ENCODE measurements at regions not wholly inside any gene's neighbourhood (a gene's known extent, or its start where the extent isn't known, plus 50 kb on each side); places are given as distances from the start of the nearest gene placed in this dataset.

DNA sequence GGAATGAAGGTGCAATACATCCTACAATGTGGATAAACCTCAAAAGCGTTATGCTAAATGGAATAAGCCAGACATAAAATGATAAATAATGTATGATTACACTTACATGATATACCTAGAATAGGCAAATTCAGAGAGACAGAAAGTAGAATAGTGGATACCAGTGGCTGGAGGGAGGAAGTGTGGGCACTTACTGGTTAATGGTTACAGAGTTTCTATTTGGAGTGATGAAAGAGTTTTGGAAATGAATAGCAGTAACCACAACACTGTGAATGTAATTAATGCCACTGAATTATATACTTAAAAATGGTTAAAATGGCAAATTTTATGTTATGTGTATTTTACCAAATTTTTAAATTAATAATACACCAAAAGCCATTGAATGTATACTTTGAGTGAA, 71.4 kb upstream of the CST7 start:
- no peak for DNase-seq

- no peak for DNase-seq
Observed at GRCh38 chr20:24878657-24879056, 70.4 kb upstream of the CST7 start.

GRCh38 chr20:24879875-24880274, 69.2 kb upstream of the CST7 start:
- DNase-seq, result no peak

GRCh38 chr20:24880356-24880755, 68.7 kb upstream of the CST7 start:
- no peak for DNase-seq

GRCh38 chr20:24890286-24890685, 58.8 kb upstream of the CST7 start:
- no peak for DNase-seq

DNA sequence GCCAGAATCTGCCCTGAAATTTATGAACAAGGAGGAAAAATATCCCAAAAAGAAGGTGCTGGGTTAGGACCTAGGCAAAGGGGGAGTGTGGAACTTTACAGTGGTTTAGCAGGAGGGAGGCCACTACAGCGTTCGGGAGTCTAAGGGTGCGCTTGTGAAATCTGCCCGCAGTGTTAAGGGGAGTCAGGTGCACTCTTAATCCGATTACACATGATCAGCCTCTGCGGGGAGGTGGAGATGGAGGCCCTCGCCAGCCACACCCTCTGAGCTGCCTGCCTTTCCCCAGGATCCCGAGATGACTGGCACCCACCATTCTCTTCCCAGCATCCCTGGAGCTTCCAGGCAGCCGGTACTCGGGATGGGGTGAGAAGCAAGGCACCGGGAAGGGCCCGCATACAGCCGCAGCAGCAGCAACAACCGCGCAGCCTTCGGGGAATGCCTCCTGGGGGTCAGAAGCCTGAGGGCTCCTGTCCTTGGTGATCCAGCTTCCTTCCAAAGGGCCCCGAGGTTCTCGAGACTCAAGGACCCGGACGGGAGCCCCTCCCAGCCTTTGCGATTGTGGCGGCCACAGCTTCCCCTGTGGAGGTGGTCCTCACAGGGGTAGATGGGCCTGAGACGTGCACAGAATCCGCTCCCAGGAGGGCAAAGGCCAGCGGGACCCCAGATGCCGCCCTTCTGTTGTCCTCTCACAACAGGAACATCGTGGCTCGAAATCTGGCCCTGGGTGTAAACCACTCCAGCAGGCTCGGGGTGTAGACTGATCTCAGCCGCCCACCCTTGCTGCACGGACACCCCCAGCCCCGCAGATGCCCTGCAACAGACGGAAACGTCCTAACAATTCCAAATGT, 57.3 kb upstream of the CST7 start:
- no peak for DNase-seq

GRCh38 chr20:24892522-24892921, 56.5 kb upstream of the CST7 start:
- DNase-seq, result no peak

DNA sequence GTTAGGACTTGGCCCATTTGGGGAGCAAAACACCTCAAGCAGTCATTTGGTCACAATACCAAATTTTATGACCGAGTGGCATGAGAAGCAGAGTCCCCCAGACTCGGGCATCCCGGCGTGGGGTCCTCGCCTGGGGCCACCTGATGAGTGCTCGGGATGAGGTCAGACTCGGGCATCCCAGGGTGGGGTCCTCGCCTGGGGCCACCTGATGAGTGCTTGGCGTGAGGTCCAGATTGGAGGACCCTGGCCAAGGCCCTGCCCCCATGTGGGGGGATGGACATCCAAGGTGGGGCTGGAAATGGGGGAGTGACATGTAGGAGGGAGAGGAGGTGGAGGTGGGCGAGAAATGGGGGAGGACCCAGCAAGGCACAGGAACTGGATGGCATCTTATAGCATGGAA, 56.1 kb upstream of the CST7 start:
- DNase-seq, result no peak

- no peak for DNase-seq
Observed at GRCh38 chr20:24894488-24894887, 54.6 kb upstream of the CST7 start.

GRCh38 chr20:24894967-24895366, 54.1 kb upstream of the CST7 start:
- DNase-seq, result no peak

DNA sequence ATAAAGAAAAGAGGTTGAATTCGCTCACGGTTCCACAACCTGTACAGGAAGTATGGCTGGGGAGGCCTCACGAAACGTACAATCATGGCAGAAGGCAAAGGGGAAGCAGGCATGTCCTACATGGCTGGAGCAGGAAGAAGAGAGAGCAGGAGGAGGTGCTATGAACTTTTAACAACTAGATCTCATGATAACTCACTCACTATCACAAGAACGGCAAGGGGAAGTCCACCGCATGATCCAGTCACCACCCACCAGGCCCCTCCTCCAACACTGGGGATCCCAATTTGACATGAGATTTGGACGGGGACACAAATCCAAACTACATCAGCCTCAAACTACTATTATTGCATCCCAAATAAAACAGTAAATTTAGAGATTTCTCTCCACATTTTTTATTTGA, 53.6 kb upstream of the CST7 start:
- no peak for DNase-seq

- no peak for DNase-seq
Observed at GRCh38 chr20:24895898-24896658, 53.0 kb upstream of the CST7 start.

DNA sequence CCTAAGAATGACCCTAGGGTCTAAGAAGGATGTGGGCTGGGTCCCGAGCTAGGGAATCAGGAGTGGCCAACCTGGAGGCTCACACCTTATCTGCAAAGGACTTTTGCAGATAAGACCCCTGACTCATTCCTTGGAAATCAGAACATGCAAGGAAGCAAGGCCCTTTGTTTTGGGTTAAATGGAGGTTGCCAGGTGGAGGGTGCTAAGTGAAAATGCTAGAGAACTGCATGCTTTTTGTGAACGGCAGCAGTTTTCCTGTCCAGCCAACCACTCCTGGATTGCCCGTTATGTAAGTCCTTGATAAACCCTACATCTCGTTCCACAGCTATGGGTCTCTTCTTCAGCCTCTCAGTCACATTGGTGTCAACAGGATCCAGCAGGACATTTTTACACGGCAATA, 52.1 kb upstream of the CST7 start:
- no peak for DNase-seq

- DNase-seq, result no peak
Observed at GRCh38 chr20:24897974-24898373, 51.1 kb upstream of the CST7 start.

DNA sequence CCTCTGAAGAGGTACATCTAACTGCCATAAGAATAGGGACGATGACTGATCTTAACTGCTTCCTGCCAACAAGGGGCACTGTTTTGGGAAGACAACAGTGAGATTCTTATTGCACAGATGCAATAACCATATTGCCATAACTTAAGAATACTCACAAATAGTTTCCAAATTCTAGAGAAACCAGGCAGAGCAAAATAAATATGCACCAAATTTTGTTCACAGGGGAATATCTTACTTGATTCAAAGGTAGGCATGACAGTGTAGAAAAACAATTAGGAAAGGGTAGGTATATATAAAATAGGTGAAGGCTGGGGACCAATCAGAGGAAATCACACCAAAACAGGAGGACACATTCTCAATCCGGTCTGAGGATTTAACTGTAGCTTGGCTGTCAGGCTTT, 49.9 kb upstream of the CST7 start:
- DNase-seq, result no peak

Measured in NCI-H1417 (cell line).